Heart left ventricle (tissue), 16 donors: ENCODE measurements at regions not wholly inside any gene's neighbourhood (a gene's known extent, or its start where the extent isn't known, plus 50 kb on each side); places are given as distances from the start of the nearest gene placed in this dataset.

Source experiments
- ATAC-seq, 4 donors: fragments of 200-7000 bp; cut with Tn5 transposase; one replicate each; pipeline ENCODE4 v1.9.1; 2020 to 2022; ENCODE audit warnings: moderate library complexity in 4 of 4, mild to moderate bottlenecking in 3 of 4, moderate number of reproducible peaks in 1 of 4
- DNase-seq, 5 donors: peaks; one replicate each; pipeline ENCODE4 v3.0.0-alpha.2; 2020
- H3K27ac ChIP-seq, 12 donors: fragments of 200-600 bp; sonication (generic) in 4 of 12; one replicate each; pipeline versions ENCODE4 v1.5.0 to v1.8.0; 2016 to 2022; ENCODE audit warnings: mild to moderate bottlenecking in 2 of 12
- H3K27me3 ChIP-seq, 9 donors: fragments of 200-600 bp; sonication (generic) in 2 of 9; one replicate each; pipeline versions ENCODE4 v1.5.1 to v1.8.0; 2016 to 2022; ENCODE audit warnings: mild to moderate bottlenecking in 3 of 9
- H3K36me3 ChIP-seq, 9 donors: fragments of 200-600 bp; sonication (generic) in 2 of 9; one replicate each; pipeline versions ENCODE4 v1.5.0 to v1.8.0; 2018 to 2022; ENCODE audit warnings: mild to moderate bottlenecking in 2 of 9
- H3K4me1 ChIP-seq, 12 donors: fragments of 200-600 bp; sonication (generic) in 4 of 12; one replicate each; pipeline versions ENCODE4 v1.5.0 to v1.8.0; 2016 to 2022; ENCODE audit warnings: mild to moderate bottlenecking in 3 of 12
- H3K4me3 ChIP-seq, 12 donors: fragments of 200-600 bp; sonication (generic) in 4 of 12; one replicate each; pipeline versions ENCODE4 v1.5.0 to v1.8.0; 2017 to 2022; ENCODE audit warnings: mild to moderate bottlenecking in 9 of 12, moderate library complexity in 4 of 12
- H3K9me3 ChIP-seq, 12 donors: fragments of 200-600 bp; sonication (generic) in 4 of 12; one replicate each; pipeline versions ENCODE4 v1.5.0 to v1.8.0; 2016 to 2022; ENCODE audit warnings: mild to moderate bottlenecking in 1 of 12
- POLR2A ChIP-seq, 2 donors: fragments of 450-650 bp; IDR thresholded peaks; one replicate each; pipeline ENCODE4 v1.6.1; 2017; ENCODE audit warnings: antibody characterized with exemption in 2 of 2, mild to moderate bottlenecking in 2 of 2, moderate library complexity in 2 of 2
- WGBS, 4 donors: extraction: QIAGEN DNeasy Blood & Tissue Kit in 2 of 4; methylation state at CpG; one replicate each; pipeline versions ENCODE4 v1.1.5 to v1.1.7; 2013 to 2018; 5-methylcytosine and 5-hydroxymethylcytosine counted together
- intact Hi-C, 10 donors: fragments of 100-400 bp; cut with DNase I; formaldehyde crosslinking; loops; one replicate each; pipeline versions ENCODE4 v1.11.1 to v1.14.2; 2022
- TF ChIP-seq, protein P1 (sequence below), 12 donors: fragments of 200-600 bp; sonication (generic) in 4 of 12; IDR thresholded peaks; one replicate each; pipeline versions ENCODE4 v1.5.0 to v1.8.0; 2018 to 2022; ENCODE audit warnings: antibody characterized with exemption in 12 of 12, mild to moderate bottlenecking in 5 of 12
- donor health status: ischemic (EF 13 %, LVEDD 7.1; RV severe dilation, severe dysfunction).
- donor health status: healthy with polysubstance abuse.
- donor health status: DM: no; HTN: yes; CAD: no.
- donor health status: DM: no; HTN: no; CAD: no.
- donor health status: ischemic (EF 25% LVEDD 6.9; RV normal size, moderate dysfunction).
- donor health status: ischemic (EF 25% LVEDD 5.7; RV mildly dilated, moderate dysfunction).
- donor health status: healthy.
- donor health status: DM: yes; HTN: yes; CAD: no.
- donor health status: ischemic (EF 35%, LVEDD 5.7; RV mildly dilated, moderate dysfunction).
- donor health status: nonischemic (EF 11% LVEDD 7.7; RV severe dilation, severe dysfunction).
- donor health status: DM: yes; HTN: yes; CAD: no.
- donor health status: PGD.
- donor health status: ischemic (EF 29% LVEDD 5.4; RV normal size, mild dysfunction).
- donor health status: nonischemic (EF 23%, LVEDD 6.1; RV moderate dilation, normal function).

DNA sequence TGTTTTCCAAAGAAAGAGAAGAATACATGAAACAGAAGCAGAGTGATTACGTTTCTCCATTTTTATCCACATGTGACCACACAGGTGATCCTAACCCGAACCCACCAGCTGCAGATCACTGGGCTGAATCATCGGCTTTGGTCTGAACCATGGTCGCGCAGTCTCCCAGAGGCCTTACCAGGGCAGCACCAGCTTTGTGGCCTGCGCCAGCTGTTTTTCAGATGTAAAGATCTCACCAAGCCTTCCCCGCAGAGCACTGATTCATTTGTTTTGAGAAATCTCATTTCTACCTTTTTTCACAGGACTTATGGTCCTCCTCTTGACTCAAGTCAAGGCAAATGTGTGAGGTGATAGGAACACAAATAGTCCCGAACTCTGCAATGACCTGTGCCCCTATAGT is 207.0 kb upstream of the PPP2R2D start:
- no peaks in the 10 kb centered on the region for H3K36me3 ChIP-seq
- TF ChIP-seq, protein P1, sequence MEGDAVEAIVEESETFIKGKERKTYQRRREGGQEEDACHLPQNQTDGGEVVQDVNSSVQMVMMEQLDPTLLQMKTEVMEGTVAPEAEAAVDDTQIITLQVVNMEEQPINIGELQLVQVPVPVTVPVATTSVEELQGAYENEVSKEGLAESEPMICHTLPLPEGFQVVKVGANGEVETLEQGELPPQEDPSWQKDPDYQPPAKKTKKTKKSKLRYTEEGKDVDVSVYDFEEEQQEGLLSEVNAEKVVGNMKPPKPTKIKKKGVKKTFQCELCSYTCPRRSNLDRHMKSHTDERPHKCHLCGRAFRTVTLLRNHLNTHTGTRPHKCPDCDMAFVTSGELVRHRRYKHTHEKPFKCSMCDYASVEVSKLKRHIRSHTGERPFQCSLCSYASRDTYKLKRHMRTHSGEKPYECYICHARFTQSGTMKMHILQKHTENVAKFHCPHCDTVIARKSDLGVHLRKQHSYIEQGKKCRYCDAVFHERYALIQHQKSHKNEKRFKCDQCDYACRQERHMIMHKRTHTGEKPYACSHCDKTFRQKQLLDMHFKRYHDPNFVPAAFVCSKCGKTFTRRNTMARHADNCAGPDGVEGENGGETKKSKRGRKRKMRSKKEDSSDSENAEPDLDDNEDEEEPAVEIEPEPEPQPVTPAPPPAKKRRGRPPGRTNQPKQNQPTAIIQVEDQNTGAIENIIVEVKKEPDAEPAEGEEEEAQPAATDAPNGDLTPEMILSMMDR (IDR thresholded peaks at IDR 0.05), result no peak
- TF ChIP-seq POLR2A (IDR thresholded peaks at IDR 0.05), result no peak
- peaks cover 0 to 12% (median 0%) of the 10 kb centered on the region in 9 donors for H3K27me3 ChIP-seq
- H3K4me3 ChIP-seq, result no peak overlapping the region
- no peaks in the 10 kb centered on the region for H3K9me3 ChIP-seq
- no peak overlapping the region for H3K27ac ChIP-seq
- intact Hi-C loops, result no loop called here
- no peak for DNase-seq
- H3K4me1 ChIP-seq, result no peaks in the 10 kb centered on the region
- whole genome bisulfite sequencing, 4 donors, result 82 to 90% (median 86%) methylated on average over 8 of the region's 8 CpGs
- ATAC-seq, result no peak

DNA sequence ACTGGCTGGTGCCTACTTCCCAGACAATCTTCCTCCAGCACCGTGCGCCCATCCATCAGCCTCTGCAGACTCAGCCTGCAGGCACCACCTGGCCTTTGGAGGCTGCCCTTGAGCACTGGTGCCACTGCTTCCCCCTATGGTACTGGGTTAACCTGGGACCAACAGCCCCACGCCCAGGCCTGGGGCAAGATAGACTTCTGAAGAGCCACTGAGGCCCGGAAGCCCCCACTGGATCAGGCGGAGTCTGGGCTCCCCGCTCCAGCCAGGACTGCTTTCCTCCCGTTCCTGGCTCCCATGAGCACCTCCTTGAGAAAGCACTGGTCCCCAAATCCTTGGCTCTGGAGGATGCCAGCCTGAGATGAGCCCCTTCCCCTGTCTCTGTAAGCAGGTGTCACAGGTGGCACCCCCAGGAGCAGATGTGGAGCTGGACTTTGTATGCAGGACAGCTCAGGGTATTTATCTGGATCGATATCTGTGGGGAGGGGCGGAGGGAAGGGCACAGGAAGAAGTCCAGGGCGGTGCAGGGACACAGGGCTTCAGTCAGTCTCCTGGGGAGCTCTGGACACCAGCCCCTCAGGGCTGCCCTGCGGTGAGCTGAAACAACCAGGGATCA is 206.5 kb upstream of the PPP2R2D start:
- TF ChIP-seq POLR2A (IDR thresholded peaks at IDR 0.05), result no peak
- TF ChIP-seq, protein P1 (IDR thresholded peaks at IDR 0.05), result no peak
- no peak overlapping the region for H3K4me3 ChIP-seq
- no peak for ATAC-seq
- no peak for DNase-seq
- WGBS, 4 donors, result 65 to 85% (median 79%) methylated on average over 6 to 11 of the region's 11 CpGs
- peaks cover 0 to 12% (median 0%) of the 10 kb centered on the region in 9 donors for H3K27me3 ChIP-seq
- H3K36me3 ChIP-seq, result no peaks in the 10 kb centered on the region
- H3K27ac ChIP-seq, result no peak overlapping the region
- no peaks in the 10 kb centered on the region for H3K4me1 ChIP-seq
- no peaks in the 10 kb centered on the region for H3K9me3 ChIP-seq
- intact Hi-C loops, result no loop called here

DNA sequence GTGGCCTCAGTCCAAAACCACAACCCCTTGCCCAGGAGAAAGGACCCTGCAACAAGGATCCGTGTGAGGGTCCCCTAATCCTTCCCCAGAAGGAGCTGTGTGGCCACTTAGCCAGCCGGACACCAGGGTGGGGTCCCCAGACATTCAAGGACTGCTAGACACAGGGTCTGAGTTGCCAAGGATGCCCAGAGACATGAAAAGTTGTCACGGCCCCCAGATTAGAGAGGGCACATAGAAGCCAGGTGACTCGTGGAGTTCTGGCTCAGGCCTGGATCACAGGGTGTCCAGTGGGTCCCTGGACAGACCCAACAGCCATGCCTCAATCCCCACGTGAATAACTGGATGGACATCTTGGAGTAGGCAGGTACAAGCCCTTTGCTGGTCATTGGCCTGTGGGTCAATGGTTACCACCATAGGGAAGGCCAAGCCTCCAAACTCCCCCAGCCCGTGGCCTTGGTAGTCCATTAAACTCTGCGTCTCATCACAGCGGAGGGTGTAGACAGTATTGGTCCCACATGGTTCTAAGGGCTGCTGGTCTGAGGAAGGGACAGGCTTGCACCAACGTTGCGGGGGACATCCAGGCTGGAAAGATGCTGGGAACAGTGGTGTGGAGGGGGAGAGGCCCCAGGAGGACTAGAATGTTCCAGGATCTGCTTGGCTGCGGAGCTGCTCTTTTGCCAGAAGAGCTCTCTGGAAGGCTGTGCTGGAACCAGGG is 205.9 kb upstream of the PPP2R2D start:
- H3K9me3 ChIP-seq, result no peaks in the 10 kb centered on the region
- peak in 1 of 4 donors; percentile 33 for ATAC-seq
- H3K4me3 ChIP-seq, result no peak overlapping the region
- no peak overlapping the region for H3K27ac ChIP-seq
- WGBS, 4 donors, result 76 to 84% (median 81%) methylated on average over 9 to 11 of the region's 11 CpGs
- intact Hi-C loops, result no loop called here
- no peak for DNase-seq
- no peaks in the 10 kb centered on the region for H3K4me1 ChIP-seq
- TF ChIP-seq POLR2A (IDR thresholded peaks at IDR 0.05), result no peak
- TF ChIP-seq, protein P1 (IDR thresholded peaks at IDR 0.05), result no peak
- no peaks in the 10 kb centered on the region for H3K36me3 ChIP-seq
- H3K27me3 ChIP-seq, result peaks cover 0 to 12% (median 0%) of the 10 kb centered on the region in 9 donors

DNA sequence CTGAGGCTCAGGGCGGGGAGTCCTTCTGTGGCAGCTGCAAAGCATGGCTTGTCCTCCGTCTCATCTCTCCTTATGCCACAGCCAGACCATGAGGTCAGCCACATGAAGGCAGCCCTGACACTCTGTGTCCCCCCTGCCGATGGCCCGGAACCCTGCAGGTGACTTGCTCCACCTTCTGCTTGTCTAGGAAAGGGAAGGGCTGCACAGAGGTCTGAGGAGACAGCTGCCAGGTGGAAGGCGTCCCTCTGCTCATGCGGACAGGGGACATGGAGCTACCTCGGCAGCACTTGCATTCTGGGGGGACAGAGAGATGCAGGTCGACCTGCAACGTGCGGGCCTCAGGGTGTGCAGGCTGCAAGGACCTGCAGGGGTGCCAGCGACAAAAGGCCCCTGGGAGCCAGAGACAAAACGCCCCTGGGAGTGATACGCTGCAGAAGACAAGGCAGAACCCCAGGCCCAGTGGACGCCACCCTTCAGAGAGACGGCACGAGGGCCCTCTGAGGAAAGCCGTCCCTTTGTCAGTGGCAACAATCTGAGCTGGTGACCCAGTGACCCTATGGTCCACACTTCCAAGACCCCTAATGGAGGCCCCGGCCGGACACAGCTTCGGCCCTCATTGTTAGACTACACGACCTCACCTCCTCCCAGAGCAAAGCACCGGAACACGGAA is 205.2 kb upstream of the PPP2R2D start:
- H3K9me3 ChIP-seq, result no peaks in the 10 kb centered on the region
- no peaks in the 10 kb centered on the region for H3K36me3 ChIP-seq
- WGBS, 4 donors, result 61 to 71% (median 69%) methylated on average over 10 to 23 of the region's 23 CpGs
- intact Hi-C loops, result no loop called here
- H3K4me1 ChIP-seq, result no peaks in the 10 kb centered on the region
- peaks cover 0 to 12% (median 0%) of the 10 kb centered on the region in 9 donors for H3K27me3 ChIP-seq
- no peak overlapping the region for H3K27ac ChIP-seq
- DNase-seq (peak in 1 of 5 donors; percentile 8), ATAC-seq (no peak)
- no peak overlapping the region for H3K4me3 ChIP-seq
- no peak for TF ChIP-seq POLR2A (IDR thresholded peaks at IDR 0.05)
- TF ChIP-seq, protein P1 (IDR thresholded peaks at IDR 0.05), result no peak
